Endodermal cell (in vitro differentiated cells): ENCODE measurements at regions not wholly inside any gene's neighbourhood (a gene's known extent, or its start where the extent isn't known, plus 50 kb on each side); places are given as distances from the start of the nearest gene placed in this dataset.

Experiments
- DNase-seq: peaks from one replicate; pipeline ENCODE4 v3.0.0-alpha.2; 2017
- H3K27ac ChIP-seq: 2 replicates; pipeline ENCODE4 v1.5.1; 2013; ENCODE audit warnings: mild to moderate bottlenecking, low read depth, low read length, moderate library complexity
- H3K27me3 ChIP-seq: 2 replicates; pipeline ENCODE4 v1.6.1; 2013; ENCODE audit warnings: mild to moderate bottlenecking, low read length, moderate library complexity; ENCODE audit not compliant: insufficient read depth, control insufficient read depth, poor library complexity, severe bottlenecking
- H3K36me3 ChIP-seq: 2 replicates; pipeline ENCODE4 v1.7.0; 2013; ENCODE audit warnings: mild to moderate bottlenecking, low read length, moderate library complexity; ENCODE audit not compliant: control insufficient read depth, insufficient read depth
- H3K4me1 ChIP-seq: one replicate; pipeline ENCODE4 v1.7.0; 2013; ENCODE audit warnings: low read length; ENCODE audit not compliant: control insufficient read depth, insufficient read depth
- H3K4me3 ChIP-seq: 2 replicates; pipeline ENCODE4 v1.5.1; 2013; ENCODE audit warnings: mild to moderate bottlenecking, low read length, moderate library complexity
- H3K9ac ChIP-seq: 2 replicates; pipeline ENCODE4 v1.6.1; 2013; ENCODE audit warnings: mild to moderate bottlenecking, low read length, moderate library complexity; ENCODE audit not compliant: poor library complexity, severe bottlenecking; ENCODE audit errors: extremely low read depth
- H3K9me3 ChIP-seq: 2 replicates; pipeline ENCODE4 v1.6.1; 2013; ENCODE audit warnings: mild to moderate bottlenecking, low read length, moderate library complexity; ENCODE audit not compliant: control insufficient read depth
- H3K27ac Mint-ChIP-seq: 2 replicates; pipeline ENCODE4 v1.8.0; 2020; ENCODE audit warnings: mixed read lengths
- H3K27me3 Mint-ChIP-seq: 2 replicates; pipeline ENCODE4 v1.8.0; 2021; ENCODE audit warnings: mild to moderate bottlenecking, mixed read lengths; ENCODE audit not compliant: insufficient read depth
- H3K36me3 Mint-ChIP-seq: 2 replicates; pipeline ENCODE4 v1.8.0; 2020; ENCODE audit warnings: low read depth, mixed read lengths
- H3K4me1 Mint-ChIP-seq: 2 replicates; pipeline ENCODE4 v1.8.0; 2020; ENCODE audit warnings: mixed read lengths
- H3K4me3 Mint-ChIP-seq: 2 replicates; pipeline ENCODE4 v1.8.0; 2020; ENCODE audit warnings: mild to moderate bottlenecking, moderate library complexity, mixed read lengths
- H3K9me3 Mint-ChIP-seq: 2 replicates; pipeline ENCODE4 v1.8.0; 2020; ENCODE audit warnings: mild to moderate bottlenecking, mixed read lengths
- CTCF ChIP-seq: fragments of 200-600 bp; sonication (generic); conservative IDR thresholded peaks from 2 replicates; pipeline ENCODE4 v1.5.0; 2021; ENCODE audit warnings: antibody characterized with exemption, mild to moderate bottlenecking
- WGBS, 2 experiments: methylation state at CpG; one replicate each; pipeline versions ENCODE4 v1.1.5 to v1.1.7; 2013; ENCODE audit warnings: missing lambda C conversion rate in 2 of 2, mixed read lengths in 1 of 2; ENCODE audit not compliant: insufficient coverage in 1 of 2, insufficient read length in 1 of 2; 5-methylcytosine and 5-hydroxymethylcytosine counted together

GRCh38 chr11:135031205-135031989 is 619.4 kb upstream of the B3GAT1 start:
- WGBS, 2 experiments = 97 to 100% methylated on average over 7 to 8 of the region's 8 CpGs

GRCh38 chr11:135027461-135027860 is 615.4 kb upstream of the B3GAT1 start:
- no peak overlapping the region for H3K27ac ChIP-seq
- H3K27ac Mint-ChIP-seq = no peak overlapping the region

More at GRCh38 chr11:135031205-135031989, 619.4 kb upstream of the B3GAT1 start:
- Mint-ChIP-seq H3K27ac (no peak overlapping the region), H3K36me3 (no peaks in the 10 kb centered on the region), H3K4me1 (peaks cover 8% of the 10 kb centered on the region), H3K4me3 (no peak overlapping the region), H3K9me3 (no peaks in the 10 kb centered on the region), H3K27me3 (peaks cover 9% of the 10 kb centered on the region)
- no peak for DNase-seq
- H3K27ac ChIP-seq = no peak overlapping the region
- H3K27me3 ChIP-seq = no peaks in the 10 kb centered on the region
- H3K9me3 ChIP-seq = no peaks in the 10 kb centered on the region
- H3K4me1 ChIP-seq = no peaks in the 10 kb centered on the region
- no peak for TF ChIP-seq CTCF
- no peak overlapping the region for H3K4me3 ChIP-seq
- H3K9ac ChIP-seq = no peak overlapping the region
- H3K36me3 ChIP-seq = no peaks in the 10 kb centered on the region

GRCh38 chr11:135023499-135023898 is 611.5 kb upstream of the B3GAT1 start:
- peaks cover 5% of the 10 kb centered on the region for H3K4me1 Mint-ChIP-seq
- DNase-seq = no peak
- no peak overlapping the region for H3K4me3 ChIP-seq
- no peaks in the 10 kb centered on the region for H3K9me3 ChIP-seq
- H3K36me3 ChIP-seq = no peaks in the 10 kb centered on the region
- H3K4me3 Mint-ChIP-seq = no peak overlapping the region
- H3K9ac ChIP-seq = no peak overlapping the region
- H3K27me3 ChIP-seq = no peaks in the 10 kb centered on the region
- 84 to 85% methylated on average over 2 of the region's 2 CpGs for WGBS, 2 experiments
- no peak overlapping the region for H3K27ac ChIP-seq
- peaks cover 8% of the 10 kb centered on the region for H3K9me3 Mint-ChIP-seq
- no peak overlapping the region for H3K27ac Mint-ChIP-seq
- H3K36me3 Mint-ChIP-seq = no peaks in the 10 kb centered on the region
- no peaks in the 10 kb centered on the region for H3K4me1 ChIP-seq
- H3K27me3 Mint-ChIP-seq = no peaks in the 10 kb centered on the region
- TF ChIP-seq CTCF = no peak

More at GRCh38 chr11:135027461-135027860, 615.4 kb upstream of the B3GAT1 start:
- Histone ChIP-seq H3K9ac (no peak overlapping the region), H3K4me1 (no peaks in the 10 kb centered on the region), H3K27me3 (no peaks in the 10 kb centered on the region), H3K36me3 (no peaks in the 10 kb centered on the region), H3K9me3 (no peaks in the 10 kb centered on the region), H3K4me3 (no peak overlapping the region)
- H3K27me3 Mint-ChIP-seq = peaks cover 5% of the 10 kb centered on the region
- H3K4me1 Mint-ChIP-seq = no peaks in the 10 kb centered on the region
- TF ChIP-seq CTCF = no peak
- no peaks in the 10 kb centered on the region for H3K9me3 Mint-ChIP-seq
- 10 to 31% methylated on average over 2 to 3 of the region's 5 CpGs for whole genome bisulfite sequencing, 2 experiments
- no peak overlapping the region for H3K4me3 Mint-ChIP-seq
- DNase-seq = peak; percentile 90
- H3K36me3 Mint-ChIP-seq = no peaks in the 10 kb centered on the region
